ENCODE measurements at regions not wholly inside any gene's neighbourhood (a gene's known extent, or its start where the extent isn't known, plus 50 kb on each side); places are given as distances from the start of the nearest gene placed in this dataset.
"Not testable (repeated sequence)": the region's sequence is repeated elsewhere in the genome, so short reads cannot be mapped to it uniquely, and the experiment has no call there.

GRCh38 chr10:101280511-101280910, 51.2 kb upstream of the LBX1 start:
- 82 to 88% (median 83%) methylated on average over 2 of the region's 2 CpGs for WGBS, 5 donors
- no peaks in the 10 kb centered on the region for H3K9me3 ChIP-seq
- no peak for DNase-seq
- TF ChIP-seq POLR2AphosphoS5 (IDR thresholded peaks at IDR 0.05) (no peak), POLR2A (IDR thresholded peaks at IDR 0.05) (no peak)
- TF ChIP-seq, protein P1, sequence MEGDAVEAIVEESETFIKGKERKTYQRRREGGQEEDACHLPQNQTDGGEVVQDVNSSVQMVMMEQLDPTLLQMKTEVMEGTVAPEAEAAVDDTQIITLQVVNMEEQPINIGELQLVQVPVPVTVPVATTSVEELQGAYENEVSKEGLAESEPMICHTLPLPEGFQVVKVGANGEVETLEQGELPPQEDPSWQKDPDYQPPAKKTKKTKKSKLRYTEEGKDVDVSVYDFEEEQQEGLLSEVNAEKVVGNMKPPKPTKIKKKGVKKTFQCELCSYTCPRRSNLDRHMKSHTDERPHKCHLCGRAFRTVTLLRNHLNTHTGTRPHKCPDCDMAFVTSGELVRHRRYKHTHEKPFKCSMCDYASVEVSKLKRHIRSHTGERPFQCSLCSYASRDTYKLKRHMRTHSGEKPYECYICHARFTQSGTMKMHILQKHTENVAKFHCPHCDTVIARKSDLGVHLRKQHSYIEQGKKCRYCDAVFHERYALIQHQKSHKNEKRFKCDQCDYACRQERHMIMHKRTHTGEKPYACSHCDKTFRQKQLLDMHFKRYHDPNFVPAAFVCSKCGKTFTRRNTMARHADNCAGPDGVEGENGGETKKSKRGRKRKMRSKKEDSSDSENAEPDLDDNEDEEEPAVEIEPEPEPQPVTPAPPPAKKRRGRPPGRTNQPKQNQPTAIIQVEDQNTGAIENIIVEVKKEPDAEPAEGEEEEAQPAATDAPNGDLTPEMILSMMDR (IDR thresholded peaks at IDR 0.05 in 8 of 11, conservative IDR thresholded peaks at IDR 0.05 in 3 of 11), result no peak
- H3K4me1 ChIP-seq, result peaks cover 0 to 11% (median 8%) of the 10 kb centered on the region in 6 donors
- no peaks in the 10 kb centered on the region for H3K36me3 ChIP-seq
- H3K27ac ChIP-seq, result no peak overlapping the region
- peaks cover 0 to 50% (median 27%) of the 10 kb centered on the region in 7 donors for H3K27me3 ChIP-seq (replicated peaks in 1 of 7)
- intact Hi-C loops (cut with DNase I; ENCODE audit: low total_unique reads), result no loop called here
- H3K4me3 ChIP-seq, result no peak overlapping the region

GRCh38 chr10:101280921-101281320, 51.7 kb upstream of the LBX1 start:
- Histone ChIP-seq H3K4me1 (peaks cover 0 to 12% (median 8%) of the 10 kb centered on the region in 6 donors), H3K27me3 (replicated peaks in 1 of 7) (peaks cover 0 to 54% (median 31%) of the 10 kb centered on the region in 7 donors)
- intact Hi-C loops (cut with DNase I; ENCODE audit: low total_unique reads); H3K9me3 ChIP-seq; H3K36me3 ChIP-seq; DNase-seq; H3K4me3 ChIP-seq; H3K27ac ChIP-seq: not testable (repeated sequence)
- 66 to 85% (median 73%) methylated on average over 3 of the region's 3 CpGs for WGBS, 5 donors

- 65 to 86% (median 76%) methylated on average over 2 of the region's 2 CpGs for WGBS, 5 donors
- Histone ChIP-seq H3K4me1 (peaks cover 0 to 33% (median 14%) of the 10 kb centered on the region in 6 donors), H3K9me3 (no peaks in the 10 kb centered on the region), H3K4me3 (no peak overlapping the region), H3K27me3 (replicated peaks in 1 of 7) (peaks cover 0 to 75% (median 46%) of the 10 kb centered on the region in 7 donors), H3K36me3 (no peaks in the 10 kb centered on the region), H3K27ac (no peak overlapping the region)
- no peak for DNase-seq
- no peak for TF ChIP-seq POLR2AphosphoS5 (IDR thresholded peaks at IDR 0.05)
- TF ChIP-seq, protein P1 (IDR thresholded peaks at IDR 0.05 in 8 of 11, conservative IDR thresholded peaks at IDR 0.05 in 3 of 11), result no peak
- no peak for TF ChIP-seq POLR2A (IDR thresholded peaks at IDR 0.05)
- intact Hi-C loops (cut with DNase I; ENCODE audit: low total_unique reads), result no loop called here
Observed at GRCh38 chr10:101282947-101283346, 53.7 kb upstream of the LBX1 start.

DNA sequence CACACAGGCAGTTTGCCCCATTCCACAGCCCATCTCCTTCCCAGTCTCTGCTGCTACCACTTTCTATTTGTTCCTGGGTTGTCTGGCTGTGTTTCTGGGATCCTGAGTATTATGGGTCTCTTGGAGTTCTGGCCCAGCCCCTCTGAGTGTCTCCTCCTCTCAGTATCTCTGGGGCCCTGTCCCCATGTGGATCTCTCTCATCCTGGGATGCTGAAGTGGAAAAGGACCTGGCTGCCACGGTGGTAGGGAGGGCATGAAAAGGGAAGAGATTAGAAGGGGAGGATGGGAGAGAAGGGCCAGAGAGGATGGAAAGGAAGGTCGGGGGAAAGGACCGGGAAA, 54.5 kb upstream of the LBX1 start:
- H3K36me3 ChIP-seq, result no peaks in the 10 kb centered on the region
- H3K4me3 ChIP-seq, result peak overlapping the region in 1 of 8 donors; percentile 46
- peaks cover 0 to 83% (median 52%) of the 10 kb centered on the region in 7 donors for H3K27me3 ChIP-seq (replicated peaks in 1 of 7)
- DNase-seq, result no peak
- H3K4me1 ChIP-seq, result peaks cover 0 to 39% (median 15%) of the 10 kb centered on the region in 6 donors
- H3K9me3 ChIP-seq, result no peaks in the 10 kb centered on the region
- intact Hi-C loops (cut with DNase I; ENCODE audit: low total_unique reads), result no loop called here
- 4 to 11% (median 8%) methylated on average over 2 to 3 of the region's 3 CpGs for WGBS, 5 donors
- no peak for TF ChIP-seq POLR2AphosphoS5 (IDR thresholded peaks at IDR 0.05)
- TF ChIP-seq, protein P1 (IDR thresholded peaks at IDR 0.05 in 8 of 11, conservative IDR thresholded peaks at IDR 0.05 in 3 of 11), result no peak
- H3K27ac ChIP-seq, result no peak overlapping the region

Measured in spleen (tissue), 11 donors.